Ishikawa (cell line): ENCODE measurements at regions not wholly inside any gene's neighbourhood (a gene's known extent, or its start where the extent isn't known, plus 50 kb on each side); places are given as distances from the start of the nearest gene placed in this dataset.

Experiments
- CEBPB ChIP-seq: IDR thresholded peaks from 2 replicates; pipeline ENCODE4 v1.6.1; 2012
- CREB1 ChIP-seq: IDR thresholded peaks from 2 replicates; pipeline ENCODE4 v1.6.1; 2012; ENCODE audit warnings: low read depth
- EGR1 ChIP-seq: IDR thresholded peaks from 2 replicates; pipeline ENCODE4 v1.6.1; 2012
- EP300 ChIP-seq: IDR thresholded peaks from 2 replicates; pipeline ENCODE4 v1.6.1; 2012; ENCODE audit warnings: borderline replicate concordance
- FOXM1 ChIP-seq: IDR thresholded peaks from 2 replicates; pipeline ENCODE4 v1.6.1; 2012; ENCODE audit warnings: low read depth, borderline replicate concordance
- NFIC ChIP-seq: IDR thresholded peaks from 2 replicates; pipeline ENCODE4 v1.6.1; 2012
- RAD21 ChIP-seq: IDR thresholded peaks from 2 replicates; pipeline ENCODE4 v1.6.1; 2012; ENCODE audit warnings: low read depth
- REST ChIP-seq: IDR thresholded peaks from 2 replicates; pipeline ENCODE4 v1.6.1; 2012; ENCODE audit warnings: low read depth, mild to moderate bottlenecking
- TAF1 ChIP-seq: IDR thresholded peaks from 2 replicates; pipeline ENCODE4 v1.6.1; 2012; ENCODE audit warnings: low read depth, mild to moderate bottlenecking
- TCF12 ChIP-seq: IDR thresholded peaks from 2 replicates; pipeline ENCODE4 v1.6.1; 2012; ENCODE audit warnings: low read depth
- TEAD4 ChIP-seq: IDR thresholded peaks from 2 replicates; pipeline ENCODE4 v1.6.1; 2012
- USF1 ChIP-seq: IDR thresholded peaks from 2 replicates; pipeline ENCODE4 v1.6.1; 2012
- YY1 ChIP-seq: IDR thresholded peaks from 2 replicates; pipeline ENCODE4 v1.6.1; 2012; ENCODE audit warnings: low read depth
- ZBTB7A ChIP-seq: IDR thresholded peaks from 2 replicates; pipeline ENCODE4 v1.6.1; 2012; ENCODE audit warnings: low read depth
- TF ChIP-seq, protein P1 (sequence below): IDR thresholded peaks from 2 replicates; pipeline ENCODE4 v1.6.1; 2012

- TF ChIP-seq ZBTB7A (no peak), YY1 (no peak), TCF12 (no peak), CREB1 (no peak), EP300 (no peak), CEBPB (no peak), TEAD4 (no peak), FOXM1 (no peak), RAD21 (no peak), USF1 (no peak), TAF1 (no peak), EGR1 (no peak), REST (no peak), NFIC (no peak)
- TF ChIP-seq, protein P1, sequence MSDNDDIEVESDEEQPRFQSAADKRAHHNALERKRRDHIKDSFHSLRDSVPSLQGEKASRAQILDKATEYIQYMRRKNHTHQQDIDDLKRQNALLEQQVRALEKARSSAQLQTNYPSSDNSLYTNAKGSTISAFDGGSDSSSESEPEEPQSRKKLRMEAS: no peak
Observed at GRCh38 chr10:25867321-25867720, 66.7 kb upstream of the MYO3A start.

- TF ChIP-seq EGR1: no peak
- no peak for TF ChIP-seq CEBPB
- TF ChIP-seq RAD21: no peak
- TF ChIP-seq ZBTB7A: no peak
- no peak for TF ChIP-seq REST
- TF ChIP-seq CREB1: no peak
Observed at GRCh38 chr10:25869067-25869591, 64.9 kb upstream of the MYO3A start.

DNA sequence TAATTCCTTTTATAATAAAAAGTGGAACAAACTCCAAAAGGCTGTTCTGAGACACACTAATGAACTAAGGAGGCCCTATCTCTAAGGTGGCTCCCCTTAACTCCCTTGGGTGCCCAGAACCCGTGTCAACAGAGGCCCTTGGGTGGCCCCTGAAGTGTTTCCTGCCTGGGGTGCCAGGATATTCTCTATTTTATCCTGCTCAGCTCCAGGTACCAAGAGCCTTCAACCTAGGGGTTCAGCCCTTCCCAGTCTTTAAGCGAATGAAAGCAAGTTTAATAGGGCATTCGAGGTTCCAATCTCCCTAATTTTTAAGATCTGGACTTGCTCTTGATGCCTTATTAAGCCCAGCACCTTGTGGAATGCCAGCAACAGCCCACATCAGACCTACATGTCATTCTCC, 64.4 kb upstream of the MYO3A start:
- TF ChIP-seq TEAD4 (no peak), CEBPB (no peak), TCF12 (no peak), NFIC (no peak), ZBTB7A (no peak), USF1 (no peak), CREB1 (no peak), EGR1 (no peak), TAF1 (no peak), EP300 (no peak), REST (no peak), FOXM1 (no peak)
- TF ChIP-seq, protein P1: no peak

DNA sequence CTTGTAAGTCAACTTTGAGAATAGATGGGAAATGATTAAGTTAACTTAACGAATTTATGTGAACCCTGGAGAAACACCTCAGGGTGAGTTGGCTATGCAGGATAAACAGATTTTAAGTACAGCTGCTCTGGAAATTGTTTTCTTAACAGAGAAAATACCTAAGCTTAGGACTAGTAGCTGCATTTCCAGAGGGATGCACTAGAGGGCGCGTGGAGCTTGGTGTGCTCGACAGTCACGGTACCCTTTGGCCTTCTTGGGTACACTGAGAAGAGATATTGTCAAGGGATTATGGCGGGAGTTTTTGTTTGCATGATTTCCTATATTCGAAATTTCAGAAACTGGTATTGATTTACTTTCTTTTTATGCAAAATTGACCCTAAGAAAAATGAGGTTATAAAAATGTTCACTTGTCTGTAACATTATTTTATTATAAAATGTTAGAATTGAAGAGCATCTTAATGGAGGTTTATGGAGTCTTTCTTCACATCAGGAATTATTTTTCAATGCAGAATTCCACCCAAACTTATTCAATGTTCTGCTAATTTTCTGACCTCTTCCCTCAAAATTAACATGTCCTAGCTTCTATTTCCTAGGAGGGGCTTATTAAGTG, 58.4 kb upstream of the MYO3A start:
- TF ChIP-seq RAD21 (peak; percentile 65), USF1 (no peak)
